ENCODE measurements at regions not wholly inside any gene's neighbourhood (a gene's known extent, or its start where the extent isn't known, plus 50 kb on each side); places are given as distances from the start of the nearest gene placed in this dataset.

GRCh38 chr22:48649466-48649865 is 1178.2 kb downstream of the BRD1 start:
- BruUV-seq (replicated peaks) = no TSS peak
- CTCF ChIA-PET = no interaction called here

GRCh38 chr22:48649031-48649430 is 1178.6 kb downstream of the BRD1 start:
- ATAC-seq (no peak), DNase-seq (ENCODE audit: low read depth, low spot score) (no peak)
- no peaks in the 10 kb centered on the region for H3K4me1 ChIP-seq (ENCODE audit: control insufficient read depth, insufficient read depth, low read length)
- intact Hi-C loops (cut with micrococcal nuclease; ENCODE audit: unreplicated experiment) (no loop called here), in situ Hi-C loops (cut with HindIII; ENCODE audit: low pct_unique_long_range_greater_than_20kb, low sequenced_read_pairs) (no loop called here)
- no peaks in the 10 kb centered on the region; the same call in 1 of the 2 replicates for H3K27me3 ChIP-seq (ENCODE audit: control insufficient read depth, insufficient read depth, low read length)
- BruUV-seq (replicated peaks) = no TSS peak
- no peak overlapping the region for H3K27ac ChIP-seq (ENCODE audit: low read length)
- TF ChIP-seq TCF7L2 (IDR thresholded peaks at IDR 0.05; ENCODE audit: low read depth, low read length) (no peak), REST (IDR thresholded peaks at IDR 0.05; ENCODE audit: insufficient read depth in 1 of 2, low read depth in 2 of 2, low read length in 1 of 2) (no peak), POLR2AphosphoS5 (IDR thresholded peaks at IDR 0.05; ENCODE audit: low read depth, low read length) (no peak), SIN3A (IDR thresholded peaks at IDR 0.05; ENCODE audit: borderline replicate concordance, insufficient read depth, low read depth, low read length) (no peak), CTCF (IDR thresholded peaks at IDR 0.05) (no peak)
- no peaks in the 10 kb centered on the region for H3K9me3 ChIP-seq (ENCODE audit: control insufficient read depth, insufficient read depth, low read depth, low read length)
- H3K36me3 ChIP-seq (ENCODE audit: control insufficient read depth, insufficient read depth, low read length) = no peaks in the 10 kb centered on the region
- H3K4me3 ChIP-seq (ENCODE audit: low read depth in 2 of 2, low read length in 2 of 2) = no peak overlapping the region
- ChIA-PET POLR2A (no interaction called here), CTCF (no interaction called here)

More at GRCh38 chr22:48649466-48649865, 1178.2 kb downstream of the BRD1 start:
- Histone ChIP-seq H3K9me3 (ENCODE audit: control insufficient read depth, insufficient read depth, low read depth, low read length) (no peaks in the 10 kb centered on the region), H3K4me3 (ENCODE audit: low read depth in 2 of 2, low read length in 2 of 2) (no peak overlapping the region), H3K4me1 (ENCODE audit: control insufficient read depth, insufficient read depth, low read length) (no peaks in the 10 kb centered on the region), H3K27ac (ENCODE audit: low read length) (no peak overlapping the region), H3K27me3 (ENCODE audit: control insufficient read depth, insufficient read depth, low read length) (no peaks in the 10 kb centered on the region; the same call in 1 of the 2 replicates), H3K36me3 (ENCODE audit: control insufficient read depth, insufficient read depth, low read length) (no peaks in the 10 kb centered on the region)
- in situ Hi-C loops (cut with HindIII; ENCODE audit: low pct_unique_long_range_greater_than_20kb, low sequenced_read_pairs) = no loop called here
- TF ChIP-seq SIN3A (IDR thresholded peaks at IDR 0.05; ENCODE audit: borderline replicate concordance, insufficient read depth, low read depth, low read length) (no peak), CTCF (IDR thresholded peaks at IDR 0.05) (no peak), POLR2AphosphoS5 (IDR thresholded peaks at IDR 0.05; ENCODE audit: low read depth, low read length) (no peak), TCF7L2 (IDR thresholded peaks at IDR 0.05; ENCODE audit: low read depth, low read length) (no peak), REST (IDR thresholded peaks at IDR 0.05; ENCODE audit: insufficient read depth in 1 of 2, low read depth in 2 of 2, low read length in 1 of 2) (no peak)
- POLR2A ChIA-PET = no interaction called here
- intact Hi-C loops (cut with micrococcal nuclease; ENCODE audit: unreplicated experiment) = no loop called here
- no peak for ATAC-seq
- no peak for DNase-seq (ENCODE audit: low read depth, low spot score)

All from Panc1 (cell line).